Panc1 (cell line): ENCODE measurements at regions not wholly inside any gene's neighbourhood (a gene's known extent, or its start where the extent isn't known, plus 50 kb on each side); places are given as distances from the start of the nearest gene placed in this dataset.

Experiments
- POLR2AphosphoS5 ChIP-seq: IDR thresholded peaks from 2 replicates; pipeline ENCODE4 v1.6.1; 2012; ENCODE audit warnings: mild to moderate bottlenecking, low read depth, low read length, moderate library complexity
- SIN3A ChIP-seq: IDR thresholded peaks from 2 replicates; pipeline ENCODE4 v1.6.1; 2012; ENCODE audit warnings: low read depth, mild to moderate bottlenecking, low read length, moderate library complexity, borderline replicate concordance; ENCODE audit not compliant: insufficient read depth
- TCF7L2 ChIP-seq: IDR thresholded peaks from 2 replicates; pipeline ENCODE4 v1.6.1; 2011; ENCODE audit warnings: mild to moderate bottlenecking, low read depth, low read length, inconsistent platforms
- TF ChIP-seq, protein P1 (sequence below): fragments of 450-650 bp; IDR thresholded peaks from 2 replicates; pipeline ENCODE4 v1.5.1; 2017; ENCODE audit warnings: mild to moderate bottlenecking
- TF ChIP-seq, protein P2 (sequence below), 2 experiments: IDR thresholded peaks; 2 replicates each; pipeline ENCODE4 v1.6.1; 2011 to 2012; ENCODE audit warnings: low read depth in 2 of 2, control low read depth in 1 of 2, low read length in 1 of 2, mild to moderate bottlenecking in 1 of 2, moderate library complexity in 1 of 2; ENCODE audit not compliant: insufficient read depth in 1 of 2

DNA sequence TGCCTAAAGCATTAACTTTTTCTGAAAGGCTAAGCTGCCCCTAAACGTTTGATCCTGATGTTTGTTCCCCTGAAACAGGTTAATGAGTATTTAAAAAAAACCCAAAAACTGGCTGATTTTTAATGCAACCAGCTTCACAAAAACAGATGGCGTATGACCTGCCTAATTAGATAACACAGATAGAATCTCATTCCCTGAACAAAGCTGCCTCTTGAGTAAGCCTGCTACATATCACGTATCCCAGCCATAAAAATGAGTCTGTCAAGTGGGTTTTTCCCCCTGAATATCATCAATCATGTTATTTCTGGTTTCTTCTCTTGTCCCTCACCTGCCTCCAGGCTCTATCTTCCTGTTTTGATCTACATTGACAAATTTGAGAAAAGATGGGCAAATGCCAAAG, 154.2 kb upstream of the FAM9B start:
- TF ChIP-seq, protein P1, sequence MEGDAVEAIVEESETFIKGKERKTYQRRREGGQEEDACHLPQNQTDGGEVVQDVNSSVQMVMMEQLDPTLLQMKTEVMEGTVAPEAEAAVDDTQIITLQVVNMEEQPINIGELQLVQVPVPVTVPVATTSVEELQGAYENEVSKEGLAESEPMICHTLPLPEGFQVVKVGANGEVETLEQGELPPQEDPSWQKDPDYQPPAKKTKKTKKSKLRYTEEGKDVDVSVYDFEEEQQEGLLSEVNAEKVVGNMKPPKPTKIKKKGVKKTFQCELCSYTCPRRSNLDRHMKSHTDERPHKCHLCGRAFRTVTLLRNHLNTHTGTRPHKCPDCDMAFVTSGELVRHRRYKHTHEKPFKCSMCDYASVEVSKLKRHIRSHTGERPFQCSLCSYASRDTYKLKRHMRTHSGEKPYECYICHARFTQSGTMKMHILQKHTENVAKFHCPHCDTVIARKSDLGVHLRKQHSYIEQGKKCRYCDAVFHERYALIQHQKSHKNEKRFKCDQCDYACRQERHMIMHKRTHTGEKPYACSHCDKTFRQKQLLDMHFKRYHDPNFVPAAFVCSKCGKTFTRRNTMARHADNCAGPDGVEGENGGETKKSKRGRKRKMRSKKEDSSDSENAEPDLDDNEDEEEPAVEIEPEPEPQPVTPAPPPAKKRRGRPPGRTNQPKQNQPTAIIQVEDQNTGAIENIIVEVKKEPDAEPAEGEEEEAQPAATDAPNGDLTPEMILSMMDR: no peak
- TF ChIP-seq SIN3A (no peak), POLR2AphosphoS5 (no peak), TCF7L2 (no peak)
- TF ChIP-seq, protein P2, sequence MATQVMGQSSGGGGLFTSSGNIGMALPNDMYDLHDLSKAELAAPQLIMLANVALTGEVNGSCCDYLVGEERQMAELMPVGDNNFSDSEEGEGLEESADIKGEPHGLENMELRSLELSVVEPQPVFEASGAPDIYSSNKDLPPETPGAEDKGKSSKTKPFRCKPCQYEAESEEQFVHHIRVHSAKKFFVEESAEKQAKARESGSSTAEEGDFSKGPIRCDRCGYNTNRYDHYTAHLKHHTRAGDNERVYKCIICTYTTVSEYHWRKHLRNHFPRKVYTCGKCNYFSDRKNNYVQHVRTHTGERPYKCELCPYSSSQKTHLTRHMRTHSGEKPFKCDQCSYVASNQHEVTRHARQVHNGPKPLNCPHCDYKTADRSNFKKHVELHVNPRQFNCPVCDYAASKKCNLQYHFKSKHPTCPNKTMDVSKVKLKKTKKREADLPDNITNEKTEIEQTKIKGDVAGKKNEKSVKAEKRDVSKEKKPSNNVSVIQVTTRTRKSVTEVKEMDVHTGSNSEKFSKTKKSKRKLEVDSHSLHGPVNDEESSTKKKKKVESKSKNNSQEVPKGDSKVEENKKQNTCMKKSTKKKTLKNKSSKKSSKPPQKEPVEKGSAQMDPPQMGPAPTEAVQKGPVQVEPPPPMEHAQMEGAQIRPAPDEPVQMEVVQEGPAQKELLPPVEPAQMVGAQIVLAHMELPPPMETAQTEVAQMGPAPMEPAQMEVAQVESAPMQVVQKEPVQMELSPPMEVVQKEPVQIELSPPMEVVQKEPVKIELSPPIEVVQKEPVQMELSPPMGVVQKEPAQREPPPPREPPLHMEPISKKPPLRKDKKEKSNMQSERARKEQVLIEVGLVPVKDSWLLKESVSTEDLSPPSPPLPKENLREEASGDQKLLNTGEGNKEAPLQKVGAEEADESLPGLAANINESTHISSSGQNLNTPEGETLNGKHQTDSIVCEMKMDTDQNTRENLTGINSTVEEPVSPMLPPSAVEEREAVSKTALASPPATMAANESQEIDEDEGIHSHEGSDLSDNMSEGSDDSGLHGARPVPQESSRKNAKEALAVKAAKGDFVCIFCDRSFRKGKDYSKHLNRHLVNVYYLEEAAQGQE (IDR thresholded peaks at IDR 0.05; ENCODE audit: insufficient read depth in 1 of 2, low read depth in 2 of 2, low read length in 1 of 2): no peak
